Heart right ventricle (tissue), 16 donors: ENCODE measurements at regions not wholly inside any gene's neighbourhood (a gene's known extent, or its start where the extent isn't known, plus 50 kb on each side); places are given as distances from the start of the nearest gene placed in this dataset.
A peak's percentile ranks its signal among the peaks of the same experiment; 100 is the strongest.

Experiments
- ATAC-seq, 8 donors: fragments of 200-7000 bp; cut with Tn5 transposase; one replicate each; pipeline ENCODE4 v1.9.1; 2020; ENCODE audit warnings: mild to moderate bottlenecking in 8 of 8, moderate library complexity in 8 of 8, moderate number of reproducible peaks in 1 of 8
- DNase-seq, 2 donors: peaks; one replicate each; pipeline ENCODE4 v3.0.0-alpha.2; 2020
- H3K27ac ChIP-seq, 10 donors: fragments of 200-600 bp; sonication (generic) in 2 of 10; one replicate each; pipeline versions ENCODE4 v1.5.0 to v1.8.0; 2020 to 2022; ENCODE audit warnings: mild to moderate bottlenecking in 3 of 10
- H3K27me3 ChIP-seq, 7 donors: fragments of 200-600 bp; one replicate each; pipeline ENCODE4 v1.8.0; 2021 to 2022; ENCODE audit warnings: mild to moderate bottlenecking in 2 of 7
- H3K36me3 ChIP-seq, 9 donors: fragments of 200-600 bp; sonication (generic) in 1 of 9; one replicate each; pipeline versions ENCODE4 v1.5.0 to v1.8.0; 2020 to 2022; ENCODE audit warnings: mild to moderate bottlenecking in 2 of 9
- H3K4me1 ChIP-seq, 9 donors: fragments of 200-600 bp; sonication (generic) in 1 of 9; one replicate each; pipeline versions ENCODE4 v1.5.0 to v1.8.0; 2020 to 2022; ENCODE audit warnings: mild to moderate bottlenecking in 4 of 9
- H3K4me3 ChIP-seq, 10 donors: fragments of 200-600 bp; sonication (generic) in 2 of 10; one replicate each; pipeline versions ENCODE4 v1.5.0 to v1.8.0; 2020 to 2022; ENCODE audit warnings: mild to moderate bottlenecking in 7 of 10, moderate library complexity in 2 of 10
- H3K9me3 ChIP-seq, 11 donors: fragments of 200-600 bp in 10 of 11; sonication (generic) in 2 of 11; one replicate each; pipeline versions ENCODE4 v1.5.0 to v1.8.0; 2013 to 2022; ENCODE audit warnings: mild to moderate bottlenecking in 2 of 11, control low read depth in 1 of 11, moderate library complexity in 1 of 11
- WGBS, 2 donors: extraction: QIAGEN DNeasy Blood & Tissue Kit; methylation state at CpG; one replicate each; pipeline ENCODE4 v1.1.7; 2013; ENCODE audit warnings: inconsistent platforms in 1 of 2; 5-methylcytosine and 5-hydroxymethylcytosine counted together
- intact Hi-C, 10 donors: fragments of 100-400 bp; cut with DNase I; formaldehyde crosslinking; loops; one replicate each; pipeline versions ENCODE4 v1.11.1 to v1.14.2; 2022
- TF ChIP-seq, protein P1 (sequence below), 9 donors: fragments of 200-600 bp; sonication (generic) in 2 of 9; IDR thresholded peaks; one replicate each; pipeline versions ENCODE4 v1.5.0 to v1.8.0; 2021 to 2022; ENCODE audit warnings: antibody characterized with exemption in 9 of 9, mild to moderate bottlenecking in 5 of 9, moderate library complexity in 1 of 9
- donor health status: Arrhythmogenic right ventricular cardiomyopathy.
- donor health status: ischemic (EF 13 %, LVEDD 7.1; RV severe dilation, severe dysfunction).
- donor health status: healthy with polysubstance abuse.
- donor health status: DM: no; HTN: yes; CAD: no.
- donor health status: DM: no; HTN: no; CAD: no.
- donor health status: ischemic (EF 25% LVEDD 6.9; RV normal size, moderate dysfunction).
- donor health status: ischemic (EF 25% LVEDD 5.7; RV mildly dilated, moderate dysfunction).
- donor health status: healthy.
- donor health status: DM: yes; HTN: yes; CAD: no.
- donor health status: Ischemic cardiomyopathy.
- donor health status: ischemic (EF 35%, LVEDD 5.7; RV mildly dilated, moderate dysfunction).
- donor health status: nonischemic (EF 11% LVEDD 7.7; RV severe dilation, severe dysfunction).
- donor health status: DM: yes; HTN: yes; CAD: no.
- donor health status: PGD.
- donor health status: ischemic (EF 29% LVEDD 5.4; RV normal size, mild dysfunction).
- donor health status: nonischemic (EF 23%, LVEDD 6.1; RV moderate dilation, normal function).

DNA sequence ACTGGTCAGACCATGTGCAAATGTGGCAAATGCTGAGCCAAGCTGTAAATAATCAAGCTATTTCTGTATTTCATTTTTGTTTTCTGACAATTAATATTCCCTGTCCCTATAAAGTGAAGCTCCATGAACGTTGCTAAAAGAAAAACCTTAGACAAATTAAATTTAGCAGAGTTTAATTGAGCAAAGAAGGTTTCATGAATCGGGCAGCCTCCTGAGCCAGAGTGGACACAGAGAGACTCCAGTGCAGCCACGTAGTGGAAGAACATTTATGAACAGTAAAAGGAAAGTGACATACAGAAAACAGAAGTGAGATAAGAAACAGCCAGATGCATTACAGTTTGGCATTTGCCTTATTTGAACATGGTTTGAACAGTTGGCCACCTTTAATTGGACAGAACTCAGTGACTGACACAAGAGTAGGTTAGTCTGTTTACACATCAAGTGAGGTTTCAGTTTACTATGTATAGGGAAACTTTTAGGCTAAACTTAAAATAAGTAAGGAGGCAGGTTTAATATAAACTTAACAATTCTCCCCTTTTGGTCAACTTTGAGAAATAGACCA is 69.7 kb downstream of the UFM1 start:
- H3K4me1 ChIP-seq, result peaks cover 0 to 25% (median 0%) of the 10 kb centered on the region in 9 donors
- intact Hi-C loops, result no loop called here
- no peak overlapping the region for H3K27ac ChIP-seq
- H3K36me3 ChIP-seq, result no peaks in the 10 kb centered on the region
- TF ChIP-seq, protein P1, sequence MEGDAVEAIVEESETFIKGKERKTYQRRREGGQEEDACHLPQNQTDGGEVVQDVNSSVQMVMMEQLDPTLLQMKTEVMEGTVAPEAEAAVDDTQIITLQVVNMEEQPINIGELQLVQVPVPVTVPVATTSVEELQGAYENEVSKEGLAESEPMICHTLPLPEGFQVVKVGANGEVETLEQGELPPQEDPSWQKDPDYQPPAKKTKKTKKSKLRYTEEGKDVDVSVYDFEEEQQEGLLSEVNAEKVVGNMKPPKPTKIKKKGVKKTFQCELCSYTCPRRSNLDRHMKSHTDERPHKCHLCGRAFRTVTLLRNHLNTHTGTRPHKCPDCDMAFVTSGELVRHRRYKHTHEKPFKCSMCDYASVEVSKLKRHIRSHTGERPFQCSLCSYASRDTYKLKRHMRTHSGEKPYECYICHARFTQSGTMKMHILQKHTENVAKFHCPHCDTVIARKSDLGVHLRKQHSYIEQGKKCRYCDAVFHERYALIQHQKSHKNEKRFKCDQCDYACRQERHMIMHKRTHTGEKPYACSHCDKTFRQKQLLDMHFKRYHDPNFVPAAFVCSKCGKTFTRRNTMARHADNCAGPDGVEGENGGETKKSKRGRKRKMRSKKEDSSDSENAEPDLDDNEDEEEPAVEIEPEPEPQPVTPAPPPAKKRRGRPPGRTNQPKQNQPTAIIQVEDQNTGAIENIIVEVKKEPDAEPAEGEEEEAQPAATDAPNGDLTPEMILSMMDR (IDR thresholded peaks at IDR 0.05), result no peak
- no peaks in the 10 kb centered on the region for H3K27me3 ChIP-seq
- no peak overlapping the region for H3K4me3 ChIP-seq
- peaks cover 0 to 7% (median 0%) of the 10 kb centered on the region in 11 donors for H3K9me3 ChIP-seq
- no peak for DNase-seq
- ATAC-seq, result no peak
- WGBS, 2 donors, result 59% methylated on average over 3 of the region's 3 CpGs

DNA sequence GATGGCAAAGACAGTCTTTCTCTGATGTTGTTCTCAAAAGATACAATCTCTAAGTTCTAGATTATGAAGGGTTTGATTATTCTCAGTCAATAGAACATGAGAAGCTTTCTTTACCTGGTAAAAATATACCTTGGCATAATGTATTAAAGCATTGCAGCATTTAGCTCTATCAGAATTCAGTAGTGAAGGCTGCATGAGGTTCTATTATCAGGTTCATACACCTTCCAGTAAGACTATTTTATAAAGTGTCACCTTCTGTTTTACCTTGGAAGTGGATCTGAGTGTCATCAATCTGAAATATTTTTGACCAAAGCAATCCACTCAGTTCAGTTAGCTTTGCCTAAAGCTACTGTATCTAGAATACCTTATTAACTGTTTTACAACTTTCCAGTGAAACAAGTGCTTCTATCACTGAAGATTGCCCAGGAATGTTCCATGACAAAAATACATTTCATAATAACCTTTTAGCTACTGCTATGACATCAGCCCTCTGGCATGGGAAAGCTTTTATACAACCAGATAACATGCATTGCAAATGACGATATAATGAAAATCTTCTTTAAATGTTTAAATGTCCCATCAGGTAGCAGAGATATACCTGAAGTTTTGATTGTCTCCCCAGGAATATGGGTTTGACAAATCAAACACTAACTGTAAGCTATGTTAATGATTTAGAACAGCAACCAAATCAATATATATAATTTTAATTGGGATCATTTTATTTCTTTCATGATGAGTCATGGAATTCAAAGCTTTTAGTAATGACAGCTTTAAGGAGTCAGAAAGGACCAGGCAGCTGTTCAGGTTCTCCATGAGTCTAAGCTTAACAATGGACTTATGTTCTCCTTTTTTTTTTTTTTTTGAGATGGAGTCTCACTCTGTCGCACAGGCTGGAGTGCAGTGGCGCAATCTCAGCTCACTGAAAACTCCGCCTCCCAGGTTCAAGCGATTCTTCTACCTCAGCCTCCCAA is 72.2 kb downstream of the UFM1 start:
- no peaks in the 10 kb centered on the region for H3K36me3 ChIP-seq
- intact Hi-C loops, result no loop called here
- H3K9me3 ChIP-seq, result peaks cover 0 to 7% (median 0%) of the 10 kb centered on the region in 11 donors
- H3K27me3 ChIP-seq, result no peaks in the 10 kb centered on the region
- no peak overlapping the region for H3K4me3 ChIP-seq
- DNase-seq (no peak), ATAC-seq (peak in 4 of 8 donors; percentile 62 to 94 (median 80))
- H3K4me1 ChIP-seq, result peaks cover 0 to 11% (median 0%) of the 10 kb centered on the region in 9 donors
- TF ChIP-seq, protein P1 (IDR thresholded peaks at IDR 0.05), result no peak
- peak overlapping the region in 7 of 10 donors; percentile 7 to 76 (median 34) for H3K27ac ChIP-seq
- WGBS, 2 donors, result 68 to 70% methylated on average over 5 of the region's 5 CpGs

DNA sequence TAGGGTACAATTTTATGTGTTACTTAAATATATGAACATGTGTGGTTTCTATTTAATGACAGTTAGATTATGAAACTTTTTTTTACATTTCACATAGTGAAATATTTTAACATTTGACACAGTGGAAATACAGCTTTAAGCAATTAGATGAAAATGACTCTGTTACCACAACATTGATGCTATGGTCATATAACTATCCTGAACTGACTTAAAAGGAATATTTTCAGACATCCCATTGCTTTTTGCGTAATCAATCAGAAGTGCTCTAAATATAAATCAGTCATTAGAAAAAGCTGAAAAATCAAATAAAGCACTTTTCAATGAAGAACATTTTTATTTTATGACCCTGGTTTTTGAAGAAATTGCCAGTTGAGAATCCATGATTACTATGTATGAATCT is 80.3 kb downstream of the UFM1 start:
- 95 to 100% methylated on average over 1 of the region's 1 CpG for WGBS, 2 donors
- H3K4me3 ChIP-seq, result no peak overlapping the region
- H3K36me3 ChIP-seq, result no peaks in the 10 kb centered on the region
- intact Hi-C loops, result no loop called here
- ATAC-seq, result no peak
- H3K27me3 ChIP-seq, result no peaks in the 10 kb centered on the region
- H3K9me3 ChIP-seq, result no peaks in the 10 kb centered on the region
- H3K4me1 ChIP-seq, result no peaks in the 10 kb centered on the region
- TF ChIP-seq, protein P1 (IDR thresholded peaks at IDR 0.05), result no peak
- DNase-seq, result no peak
- H3K27ac ChIP-seq, result no peak overlapping the region

DNA sequence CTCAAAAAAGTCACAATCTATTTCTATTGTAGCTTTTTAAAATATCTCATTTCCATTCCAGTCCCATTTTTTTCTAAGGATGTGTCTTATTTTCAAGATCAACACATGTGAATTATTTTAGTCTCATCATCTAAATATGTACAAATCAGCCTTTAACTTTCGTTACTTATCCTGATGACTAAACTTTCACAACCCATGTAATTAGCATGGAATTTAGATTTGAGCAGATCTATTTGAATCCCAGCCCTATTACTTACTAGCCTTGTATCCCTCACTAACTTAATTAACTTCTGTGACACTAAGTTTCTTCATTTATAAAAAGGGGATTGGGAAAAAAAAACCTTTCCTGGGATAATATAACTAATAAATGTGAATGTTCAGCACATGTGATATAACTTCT is 81.1 kb downstream of the UFM1 start:
- TF ChIP-seq, protein P1 (IDR thresholded peaks at IDR 0.05), result no peak
- Histone ChIP-seq H3K27me3 (no peaks in the 10 kb centered on the region), H3K9me3 (no peaks in the 10 kb centered on the region), H3K4me1 (no peaks in the 10 kb centered on the region), H3K4me3 (no peak overlapping the region), H3K27ac (no peak overlapping the region), H3K36me3 (no peaks in the 10 kb centered on the region)
- WGBS, 2 donors, result 70 to 83% methylated on average over 1 of the region's 1 CpG
- intact Hi-C loops, result no loop called here
- DNase-seq, result no peak
- ATAC-seq, result no peak
